Urinary bladder (tissue), 3 donors: ENCODE measurements at regions not wholly inside any gene's neighbourhood (a gene's known extent, or its start where the extent isn't known, plus 50 kb on each side); places are given as distances from the start of the nearest gene placed in this dataset.
"Not testable (repeated sequence)": the region's sequence is repeated elsewhere in the genome, so short reads cannot be mapped to it uniquely, and the experiment has no call there.

ENCODE experiments used
- DNase-seq: peaks from one replicate; pipeline ENCODE4 v3.0.0-alpha.2; 2015; ENCODE audit errors: extremely low spot score
- H3K27ac ChIP-seq: one replicate; pipeline ENCODE4 v1.5.1; 2013; ENCODE audit warnings: low read depth, mild to moderate bottlenecking, moderate library complexity
- H3K36me3 ChIP-seq: one replicate; pipeline ENCODE4 v1.6.1; 2013; ENCODE audit warnings: mild to moderate bottlenecking, moderate library complexity; ENCODE audit not compliant: insufficient read depth
- H3K4me1 ChIP-seq: one replicate; pipeline ENCODE4 v1.6.1; 2013; ENCODE audit warnings: mild to moderate bottlenecking, moderate library complexity; ENCODE audit not compliant: insufficient read depth
- H3K4me3 ChIP-seq: one replicate; pipeline ENCODE4 v1.5.1; 2013; ENCODE audit warnings: low read depth, low read length
- WGBS: extraction: QIAGEN DNeasy Blood & Tissue Kit; methylation state at CpG from one replicate; pipeline ENCODE4 v1.1.7; 2013; 5-methylcytosine and 5-hydroxymethylcytosine counted together
- donor health status: healthy with polysubstance abuse.
- donor health status: healthy.

DNA sequence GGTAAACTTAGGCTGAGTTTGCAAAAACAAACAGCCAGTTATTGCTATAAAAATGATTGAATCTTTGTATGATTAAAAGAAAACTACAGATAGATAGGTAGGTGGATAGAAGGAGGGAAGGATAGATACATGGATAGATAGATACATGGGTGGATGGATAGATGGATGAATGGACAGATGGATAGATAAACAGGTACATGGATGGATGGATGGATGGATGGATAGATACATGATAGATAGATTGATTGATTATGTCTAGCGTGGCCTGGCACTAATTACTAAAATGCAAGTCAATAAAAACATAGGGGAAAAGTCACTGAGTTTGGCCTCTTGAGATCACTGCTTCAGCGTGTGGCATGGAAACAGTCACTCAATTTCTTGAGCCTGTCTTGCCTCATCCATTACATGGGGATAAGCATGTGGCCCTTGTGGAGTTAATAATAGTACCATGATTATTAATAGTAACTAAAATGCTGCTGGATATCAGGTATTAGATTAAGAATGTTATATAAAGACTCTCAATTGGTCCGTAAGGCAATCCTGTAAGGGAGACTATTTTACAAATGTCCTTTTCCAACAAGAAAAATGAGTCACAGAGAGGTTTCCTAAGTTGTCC lies 184.9 kb downstream of the HS3ST3A1 start:
- Histone ChIP-seq H3K36me3 (no peaks in the 10 kb centered on the region), H3K4me1 (no peaks in the 10 kb centered on the region), H3K27ac (no peak overlapping the region), H3K4me3 (no peak overlapping the region)
- no peak for DNase-seq
- 55% methylated on average over 3 of the region's 3 CpGs for WGBS

DNA sequence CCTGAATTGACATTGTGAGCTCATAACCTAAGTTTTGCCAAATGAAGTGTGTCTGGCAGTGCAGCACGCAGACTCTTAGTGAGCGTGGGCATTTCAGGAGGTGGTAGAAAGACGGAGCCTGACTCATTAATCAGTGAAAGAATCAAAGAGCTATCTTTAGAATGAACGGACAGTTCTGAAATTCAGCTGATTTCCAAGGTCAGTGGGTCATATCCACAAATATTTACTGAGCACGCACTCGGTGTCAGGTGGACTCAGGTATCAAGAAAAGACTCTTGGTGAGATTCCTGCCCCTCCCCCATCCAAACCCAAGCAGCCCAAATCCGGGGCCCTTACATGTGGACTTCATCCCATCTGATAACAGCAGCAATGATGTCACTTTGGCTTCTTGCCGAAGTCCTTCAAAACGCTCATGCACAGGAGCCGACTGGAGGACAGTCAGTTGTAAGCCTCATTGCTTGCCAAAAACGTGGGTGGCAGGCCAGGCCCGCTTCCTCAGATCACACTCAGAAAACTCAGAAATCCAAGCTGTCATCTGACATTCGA lies 185.8 kb downstream of the HS3ST3A1 start:
- no peak overlapping the region for H3K4me3 ChIP-seq
- no peaks in the 10 kb centered on the region for H3K4me1 ChIP-seq
- no peak overlapping the region for H3K27ac ChIP-seq
- DNase-seq, result peak; percentile 46
- 18% methylated on average over 13 of the region's 13 CpGs for WGBS
- H3K36me3 ChIP-seq, result no peaks in the 10 kb centered on the region

DNA sequence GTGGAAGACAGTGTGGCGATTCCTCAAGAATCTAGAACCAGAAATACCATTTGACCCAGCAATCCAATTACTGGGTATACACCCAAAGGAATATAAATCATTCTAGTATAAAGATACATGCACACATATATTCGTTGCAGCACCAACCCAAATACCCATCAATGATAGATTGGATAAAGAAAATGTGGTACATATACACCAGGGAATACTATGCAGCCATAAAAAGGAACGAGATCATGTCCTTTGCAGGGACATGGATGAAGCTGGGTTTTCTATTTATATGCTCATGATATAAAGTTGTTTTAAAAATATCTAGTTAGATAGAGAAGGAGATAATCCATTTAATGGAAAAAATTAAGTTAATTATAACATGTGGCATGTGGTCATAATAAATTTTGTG lies 186.5 kb downstream of the HS3ST3A1 start:
- not testable (repeated sequence) for H3K27ac ChIP-seq, DNase-seq, H3K4me1 ChIP-seq, H3K36me3 ChIP-seq, H3K4me3 ChIP-seq
- 63% methylated on average over 3 of the region's 3 CpGs for WGBS

DNA sequence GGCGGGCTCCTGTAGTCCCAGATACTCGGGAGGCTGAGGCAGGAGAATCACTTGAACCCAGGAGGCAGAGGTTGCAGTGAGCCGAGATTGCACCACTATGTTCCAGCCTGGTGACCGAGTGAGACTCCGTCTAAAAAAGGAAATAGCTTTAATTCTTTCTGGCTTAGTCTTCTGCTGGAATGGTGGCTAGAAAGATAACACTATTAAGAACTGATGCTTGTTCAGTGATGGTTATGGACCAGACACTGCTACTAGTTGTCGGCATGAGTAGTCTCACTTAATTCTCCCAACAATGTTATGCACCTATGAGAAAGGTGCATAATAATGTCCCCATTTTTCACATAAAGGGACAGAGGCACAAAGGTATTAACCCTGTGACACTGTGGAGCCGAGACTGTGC lies 188.7 kb downstream of the HS3ST3A1 start:
- no peaks in the 10 kb centered on the region for H3K4me1 ChIP-seq
- H3K27ac ChIP-seq, result no peak overlapping the region
- no peak overlapping the region for H3K4me3 ChIP-seq
- H3K36me3 ChIP-seq, result no peaks in the 10 kb centered on the region
- no peak for DNase-seq
- WGBS, result 69% methylated on average over 7 of the region's 7 CpGs

DNA sequence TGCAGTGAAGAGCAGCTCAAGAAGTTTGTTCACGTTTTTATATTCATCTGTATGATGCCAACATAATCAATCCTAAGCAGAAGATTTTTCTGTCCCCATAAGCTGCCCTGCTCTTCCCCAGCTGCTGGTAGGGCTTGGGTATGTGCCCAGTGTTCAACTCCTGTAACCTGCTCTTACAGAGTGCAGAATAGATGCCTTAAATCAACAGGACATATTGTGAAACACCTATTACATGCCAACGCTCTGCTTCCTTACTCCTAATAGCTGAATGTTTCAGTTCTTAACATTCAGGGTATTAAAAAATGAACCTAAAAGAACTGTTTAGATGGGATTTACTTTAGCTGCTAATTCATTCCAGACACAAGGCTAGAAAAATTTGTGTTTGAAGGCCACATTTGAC lies 190.9 kb downstream of the HS3ST3A1 start:
- DNase-seq, result no peak
- no peak overlapping the region for H3K4me3 ChIP-seq
- no peak overlapping the region for H3K27ac ChIP-seq
- no peaks in the 10 kb centered on the region for H3K4me1 ChIP-seq
- whole genome bisulfite sequencing, result 35% methylated on average over 2 of the region's 2 CpGs
- H3K36me3 ChIP-seq, result no peaks in the 10 kb centered on the region

DNA sequence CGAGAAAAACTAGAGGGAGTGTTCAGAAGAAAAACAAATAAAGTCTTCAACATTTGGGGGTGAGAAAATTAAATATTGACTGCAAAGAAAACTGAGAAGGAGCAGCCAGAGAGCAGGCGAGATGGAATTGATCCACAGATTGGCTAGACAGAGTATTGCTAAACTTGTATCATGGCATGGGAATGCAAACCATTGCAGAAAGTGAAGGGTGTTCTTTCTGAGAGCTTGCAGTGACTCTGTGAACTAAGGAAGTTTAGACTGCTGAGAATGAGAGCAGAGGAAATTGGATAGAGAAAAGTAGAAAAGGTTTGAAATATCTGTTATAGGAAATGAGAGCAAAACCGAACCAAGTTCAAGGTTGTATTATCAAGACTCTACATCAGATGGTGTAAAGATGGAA lies 191.5 kb downstream of the HS3ST3A1 start:
- 82% methylated on average over 3 of the region's 3 CpGs for WGBS
- Histone ChIP-seq H3K36me3 (no peaks in the 10 kb centered on the region), H3K4me1 (no peaks in the 10 kb centered on the region), H3K4me3 (no peak overlapping the region), H3K27ac (no peak overlapping the region)
- no peak for DNase-seq

DNA sequence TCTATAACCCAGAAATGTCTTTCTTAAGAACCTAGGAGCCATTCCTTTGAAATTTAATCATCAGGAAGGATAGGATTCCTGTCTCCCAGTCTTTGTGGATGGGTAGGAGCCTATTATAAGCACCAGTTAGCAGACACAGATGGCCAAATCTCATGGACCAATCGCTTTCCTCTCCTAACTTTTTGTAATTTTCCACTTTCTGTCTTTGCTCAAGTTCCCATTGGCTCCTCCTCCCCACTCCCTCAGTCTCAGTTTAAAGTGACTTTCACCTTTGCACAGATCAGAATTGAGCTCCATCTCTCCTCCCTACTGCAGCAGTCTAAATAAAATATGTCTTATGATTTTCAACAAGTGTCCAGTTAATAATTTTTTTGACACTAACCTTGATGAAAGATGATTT lies 192.3 kb downstream of the HS3ST3A1 start:
- no peak overlapping the region for H3K4me3 ChIP-seq
- 94% methylated on average over 1 of the region's 1 CpG for WGBS
- H3K4me1 ChIP-seq, result no peaks in the 10 kb centered on the region
- no peaks in the 10 kb centered on the region for H3K36me3 ChIP-seq
- H3K27ac ChIP-seq, result no peak overlapping the region
- no peak for DNase-seq

DNA sequence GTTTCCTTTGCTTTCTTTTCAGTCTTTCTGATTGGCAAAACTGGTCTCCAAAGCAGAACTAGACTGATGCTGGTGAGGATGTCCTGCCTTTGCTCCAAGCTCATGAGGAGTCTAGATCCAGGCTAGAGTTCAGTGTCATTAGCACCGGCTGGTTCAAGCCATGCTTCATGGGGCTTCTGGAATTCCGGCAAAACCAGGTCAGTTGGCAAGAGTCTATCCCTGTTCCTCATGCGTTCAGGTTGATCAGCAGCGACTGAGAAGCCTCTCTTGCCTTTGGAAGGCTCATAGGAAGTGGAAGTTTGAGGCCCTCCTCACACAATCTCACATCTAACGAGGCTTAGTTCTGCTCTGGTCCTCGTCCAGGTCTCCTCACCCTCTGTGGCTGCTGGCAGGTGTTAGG lies 194.3 kb downstream of the HS3ST3A1 start:
- H3K27ac ChIP-seq, result no peak overlapping the region
- WGBS, result 85% methylated on average over 6 of the region's 6 CpGs
- no peak for DNase-seq

DNA sequence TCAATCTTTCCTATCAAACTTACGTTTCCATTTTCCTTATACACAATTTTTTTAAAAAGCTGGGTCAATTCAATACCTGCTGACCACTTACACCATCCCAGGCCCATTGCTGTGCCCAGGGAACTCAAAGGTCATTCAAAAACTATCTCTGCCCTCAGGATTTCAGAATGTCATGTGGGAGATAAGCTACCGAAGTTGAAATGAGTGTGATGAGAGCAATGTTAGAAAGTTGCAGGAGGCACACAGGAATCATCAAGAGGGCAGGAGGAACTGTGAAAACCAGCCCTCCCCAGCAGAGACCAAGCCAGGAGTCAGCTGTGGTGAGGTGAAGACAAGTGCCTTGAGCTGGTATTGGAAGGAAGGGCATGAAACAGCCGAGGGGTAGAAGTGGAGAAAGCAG lies 195.9 kb downstream of the HS3ST3A1 start:
- 48% methylated on average over 3 of the region's 3 CpGs for WGBS
- H3K4me1 ChIP-seq, result no peaks in the 10 kb centered on the region
- H3K36me3 ChIP-seq, result no peaks in the 10 kb centered on the region
- H3K27ac ChIP-seq, result no peak overlapping the region
- DNase-seq, result no peak
- H3K4me3 ChIP-seq, result no peak overlapping the region

More for the DNA sequence above, 194.3 kb downstream of the HS3ST3A1 start:
- Histone ChIP-seq H3K4me3 (no peak overlapping the region), H3K4me1 (no peaks in the 10 kb centered on the region), H3K36me3 (no peaks in the 10 kb centered on the region)

DNA sequence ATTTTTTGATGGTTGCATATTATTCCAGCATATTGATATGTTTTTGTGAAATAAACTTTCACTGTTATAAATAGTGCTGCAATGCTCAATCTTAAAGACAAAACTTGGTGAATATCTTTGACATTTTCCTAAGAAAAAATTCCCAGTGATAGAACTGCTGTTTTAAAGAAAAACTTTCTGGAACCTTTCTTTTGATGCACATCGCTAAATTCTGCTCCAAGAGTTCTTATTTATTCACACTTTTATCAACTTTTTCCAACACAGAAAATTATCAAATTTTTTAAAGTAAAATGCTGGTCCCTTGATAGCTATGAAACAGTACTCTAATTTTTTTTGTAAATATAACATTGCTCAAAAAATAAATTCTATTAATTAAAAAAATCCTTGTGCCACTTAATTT lies 196.6 kb downstream of the HS3ST3A1 start:
- no peak for DNase-seq
- H3K4me3 ChIP-seq, result no peak overlapping the region
- 95% methylated on average over 1 of the region's 1 CpG for WGBS
- no peaks in the 10 kb centered on the region for H3K4me1 ChIP-seq
- H3K27ac ChIP-seq, result no peak overlapping the region
- no peaks in the 10 kb centered on the region for H3K36me3 ChIP-seq

DNA sequence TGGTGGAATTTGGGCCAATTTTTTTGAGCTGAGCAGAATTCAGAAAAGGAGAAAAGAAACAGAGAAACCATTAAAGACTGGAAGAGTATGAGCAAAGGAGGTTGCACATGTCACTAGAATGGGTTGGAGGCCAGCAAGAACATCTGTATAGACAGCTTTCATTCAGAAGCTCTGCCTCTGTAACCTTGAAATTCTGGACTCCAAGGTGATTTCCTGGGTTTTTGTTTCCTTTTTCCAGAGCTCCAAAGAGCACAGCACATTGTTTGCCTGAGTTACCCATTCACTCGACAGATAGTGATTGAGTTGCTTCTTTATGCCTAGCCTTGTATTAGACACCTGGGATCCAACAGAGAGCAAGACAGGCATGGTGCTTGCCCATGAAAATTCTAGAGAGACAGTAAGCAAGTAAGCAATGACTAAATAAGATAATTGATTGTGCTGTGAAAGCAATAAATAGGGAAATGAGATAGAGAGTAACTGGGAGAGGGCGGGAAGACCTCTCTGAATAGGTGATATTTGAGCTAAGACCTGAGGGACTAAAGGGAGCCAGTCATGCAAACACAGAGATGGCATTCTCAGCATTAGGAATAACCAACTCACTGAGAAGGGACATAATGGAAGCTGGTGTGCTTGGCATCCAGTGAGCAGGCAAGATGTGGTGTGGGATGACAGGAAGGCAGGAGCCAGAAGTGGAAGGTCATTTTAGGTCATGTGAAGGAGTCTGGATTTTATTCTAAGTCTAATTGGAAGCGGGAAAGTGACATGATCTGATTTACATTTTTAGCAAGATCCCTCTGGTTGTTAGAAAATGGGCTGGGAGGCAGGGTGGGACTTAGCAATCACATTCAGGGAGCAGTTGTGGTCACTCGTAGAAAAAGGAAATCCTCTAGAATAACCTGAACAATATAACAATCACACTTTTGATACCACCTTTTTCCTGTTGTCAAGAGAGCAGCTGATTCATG lies 197.5 kb downstream of the HS3ST3A1 start:
- Histone ChIP-seq H3K4me1 (no peaks in the 10 kb centered on the region), H3K36me3 (no peaks in the 10 kb centered on the region), H3K27ac (no peak overlapping the region), H3K4me3 (no peak overlapping the region)
- DNase-seq, result no peak
- 73% methylated on average over 4 of the region's 4 CpGs for WGBS

DNA sequence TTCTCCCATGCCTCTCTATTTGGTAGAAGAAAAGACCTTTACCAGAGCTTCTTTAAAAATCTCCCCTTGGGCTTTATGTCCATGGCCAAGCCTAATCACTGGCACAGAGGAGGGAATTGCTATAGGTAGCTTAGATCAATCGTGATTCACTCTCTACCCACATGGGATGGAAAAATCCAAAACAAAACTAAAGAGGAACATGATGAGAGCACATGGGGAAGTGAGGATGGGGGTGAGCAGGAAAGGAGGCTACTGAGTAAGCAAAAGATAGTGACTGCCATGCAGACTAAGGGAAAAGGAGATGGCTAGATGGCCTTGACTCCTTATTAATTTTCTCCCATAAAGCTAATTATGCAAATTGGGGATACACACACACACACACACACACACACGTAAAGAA lies 201.2 kb downstream of the HS3ST3A1 start:
- Histone ChIP-seq H3K27ac (no peak overlapping the region), H3K36me3 (no peaks in the 10 kb centered on the region), H3K4me3 (no peak overlapping the region), H3K4me1 (no peaks in the 10 kb centered on the region)
- DNase-seq, result no peak
- WGBS, result 83% methylated on average over 2 of the region's 2 CpGs

DNA sequence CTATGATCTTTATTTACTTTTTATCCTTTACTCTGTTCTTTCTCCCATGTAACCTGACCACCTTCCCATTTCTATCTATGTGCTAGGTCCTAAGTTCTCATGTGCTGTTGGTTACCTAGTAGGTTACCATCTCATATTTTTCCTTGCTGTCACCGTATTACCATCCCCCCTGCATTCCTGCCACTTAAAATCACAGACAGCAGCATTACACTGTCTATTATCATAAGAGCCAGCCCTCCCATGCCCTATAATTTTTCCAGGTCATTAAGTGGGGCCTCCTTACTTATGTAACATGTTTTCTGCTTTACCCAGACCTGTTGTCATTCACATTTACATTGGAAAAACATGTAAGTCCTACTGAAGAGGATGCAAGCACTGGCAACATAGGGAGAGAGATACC lies 202.9 kb downstream of the HS3ST3A1 start:
- Histone ChIP-seq H3K36me3 (no peaks in the 10 kb centered on the region), H3K4me3 (no peak overlapping the region), H3K4me1 (no peaks in the 10 kb centered on the region), H3K27ac (no peak overlapping the region)
- 70% methylated on average over 1 of the region's 1 CpG for WGBS
- no peak for DNase-seq

DNA sequence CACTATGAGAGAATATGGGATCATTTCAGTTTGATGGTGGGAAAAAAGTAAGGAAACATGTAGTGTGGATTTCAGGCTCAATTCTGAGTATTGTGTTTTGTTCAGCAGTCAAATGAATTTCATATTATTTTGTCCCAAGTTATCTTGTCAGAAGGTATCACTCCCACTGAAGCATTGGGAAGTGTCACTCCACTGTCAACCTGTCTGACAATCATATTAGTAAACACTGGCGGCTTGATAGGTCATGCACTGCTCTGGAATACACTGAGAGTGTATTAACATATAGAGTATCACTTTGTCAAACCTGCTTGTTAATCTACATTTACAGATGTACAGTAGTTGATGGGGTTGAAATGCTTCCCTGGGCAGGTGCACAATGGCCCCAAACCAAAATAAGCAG lies 203.6 kb downstream of the HS3ST3A1 start:
- H3K36me3 ChIP-seq, result no peaks in the 10 kb centered on the region
- H3K27ac ChIP-seq, result no peak overlapping the region
- no peak overlapping the region for H3K4me3 ChIP-seq
- H3K4me1 ChIP-seq, result no peaks in the 10 kb centered on the region
- DNase-seq, result no peak
- 90% methylated on average over 1 of the region's 1 CpG for WGBS
